ENCODE measurements at regions not wholly inside any gene's neighbourhood (a gene's known extent, or its start where the extent isn't known, plus 50 kb on each side); places are given as distances from the start of the nearest gene placed in this dataset.

DNA sequence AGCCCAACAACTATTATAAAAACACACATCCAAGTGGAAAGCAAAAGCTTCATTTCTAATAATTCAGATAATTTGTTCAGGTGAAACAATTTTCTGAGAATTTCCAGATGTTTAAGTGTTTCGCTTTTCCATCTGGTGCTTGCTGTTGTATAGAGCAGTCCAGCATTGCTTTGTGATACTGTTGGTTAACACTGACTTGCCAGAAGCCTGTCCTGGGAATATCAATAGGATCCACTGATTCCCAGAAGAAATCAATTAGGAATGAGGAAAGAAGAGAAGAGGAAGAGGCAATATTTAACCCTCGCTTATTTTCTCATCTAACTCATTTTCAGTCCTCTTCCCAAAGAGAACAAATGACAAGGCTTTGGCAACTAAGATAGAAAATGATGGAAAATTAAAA, 94.9 kb upstream of the DDIT4L start:
- no peaks in the 10 kb centered on the region for H3K36me3 ChIP-seq
- TF ChIP-seq POLR2A (IDR thresholded peaks at IDR 0.05) (no peak), POLR2AphosphoS5 (IDR thresholded peaks at IDR 0.05; ENCODE audit: insufficient read depth in 1 of 2, low read depth in 1 of 2) (no peak)
- TF ChIP-seq, protein P1, sequence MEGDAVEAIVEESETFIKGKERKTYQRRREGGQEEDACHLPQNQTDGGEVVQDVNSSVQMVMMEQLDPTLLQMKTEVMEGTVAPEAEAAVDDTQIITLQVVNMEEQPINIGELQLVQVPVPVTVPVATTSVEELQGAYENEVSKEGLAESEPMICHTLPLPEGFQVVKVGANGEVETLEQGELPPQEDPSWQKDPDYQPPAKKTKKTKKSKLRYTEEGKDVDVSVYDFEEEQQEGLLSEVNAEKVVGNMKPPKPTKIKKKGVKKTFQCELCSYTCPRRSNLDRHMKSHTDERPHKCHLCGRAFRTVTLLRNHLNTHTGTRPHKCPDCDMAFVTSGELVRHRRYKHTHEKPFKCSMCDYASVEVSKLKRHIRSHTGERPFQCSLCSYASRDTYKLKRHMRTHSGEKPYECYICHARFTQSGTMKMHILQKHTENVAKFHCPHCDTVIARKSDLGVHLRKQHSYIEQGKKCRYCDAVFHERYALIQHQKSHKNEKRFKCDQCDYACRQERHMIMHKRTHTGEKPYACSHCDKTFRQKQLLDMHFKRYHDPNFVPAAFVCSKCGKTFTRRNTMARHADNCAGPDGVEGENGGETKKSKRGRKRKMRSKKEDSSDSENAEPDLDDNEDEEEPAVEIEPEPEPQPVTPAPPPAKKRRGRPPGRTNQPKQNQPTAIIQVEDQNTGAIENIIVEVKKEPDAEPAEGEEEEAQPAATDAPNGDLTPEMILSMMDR (IDR thresholded peaks at IDR 0.05), result no peak
- H3K27ac ChIP-seq, result no peak overlapping the region
- peaks cover 20% of the 10 kb centered on the region for H3K4me1 ChIP-seq
- intact Hi-C loops (cut with DNase I), result no loop called here
- H3K9me3 ChIP-seq, result no peaks in the 10 kb centered on the region
- H3K4me3 ChIP-seq, result no peak overlapping the region
- no peak for DNase-seq (ENCODE audit: extremely low spot score in 2 of 2)
- H3K27me3 ChIP-seq, result no peaks in the 10 kb centered on the region

DNA sequence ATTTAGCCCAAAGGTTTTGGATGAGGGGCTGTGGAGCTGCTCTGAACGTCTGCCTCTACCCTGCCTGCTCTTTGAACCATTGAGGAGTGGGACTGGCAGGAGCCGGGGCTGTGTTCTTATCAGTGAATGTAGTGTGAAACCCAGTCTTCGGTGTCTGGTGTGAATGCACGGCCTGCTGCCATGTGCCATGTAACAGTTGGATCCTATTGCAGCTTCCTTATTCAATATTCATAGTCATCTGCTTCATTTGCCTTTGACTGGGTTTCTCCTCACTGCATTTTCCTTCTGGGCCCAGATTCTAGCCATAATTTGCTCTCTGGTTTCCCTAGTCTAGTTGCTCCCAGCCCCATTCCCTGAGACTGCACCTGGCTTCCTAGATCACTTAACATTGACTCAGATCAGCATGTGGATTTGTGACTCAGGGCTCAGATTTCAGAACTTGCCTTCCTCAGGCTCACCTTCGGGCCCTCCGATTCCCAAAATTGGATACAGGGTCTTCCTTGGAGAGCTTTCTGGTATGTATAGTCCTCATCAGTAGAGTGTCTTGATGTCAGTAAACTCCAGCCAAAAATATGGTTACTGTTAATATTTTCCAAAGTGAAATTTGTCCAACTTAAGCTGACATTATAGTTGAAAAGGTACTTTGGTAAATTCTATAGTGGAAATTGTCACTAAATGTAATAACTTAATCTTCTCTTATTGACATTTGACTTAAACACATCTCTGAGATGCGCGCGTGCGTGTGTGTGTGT, 94.0 kb upstream of the DDIT4L start:
- intact Hi-C loops (cut with DNase I), result no loop called here
- no peaks in the 10 kb centered on the region for H3K36me3 ChIP-seq
- H3K27ac ChIP-seq, result no peak overlapping the region
- H3K4me3 ChIP-seq, result no peak overlapping the region
- DNase-seq (ENCODE audit: extremely low spot score in 2 of 2), result no peak
- TF ChIP-seq, protein P1 (IDR thresholded peaks at IDR 0.05), result no peak
- TF ChIP-seq POLR2A (IDR thresholded peaks at IDR 0.05) (no peak), POLR2AphosphoS5 (IDR thresholded peaks at IDR 0.05; ENCODE audit: insufficient read depth in 1 of 2, low read depth in 1 of 2) (no peak)
- peaks cover 12% of the 10 kb centered on the region for H3K4me1 ChIP-seq
- no peaks in the 10 kb centered on the region for H3K9me3 ChIP-seq
- H3K27me3 ChIP-seq, result no peaks in the 10 kb centered on the region

- H3K27me3 ChIP-seq, result no peaks in the 10 kb centered on the region
- no peak overlapping the region for H3K4me3 ChIP-seq
- no peaks in the 10 kb centered on the region for H3K9me3 ChIP-seq
- no peaks in the 10 kb centered on the region for H3K36me3 ChIP-seq
- no peak for TF ChIP-seq POLR2AphosphoS5 (IDR thresholded peaks at IDR 0.05; ENCODE audit: insufficient read depth in 1 of 2, low read depth in 1 of 2)
- TF ChIP-seq, protein P1 (IDR thresholded peaks at IDR 0.05), result no peak
- no peak for TF ChIP-seq POLR2A (IDR thresholded peaks at IDR 0.05)
- intact Hi-C loops (cut with DNase I), result no loop called here
- H3K27ac ChIP-seq, result no peak overlapping the region
- DNase-seq (ENCODE audit: extremely low spot score in 2 of 2), result no peak
- H3K4me1 ChIP-seq, result no peaks in the 10 kb centered on the region
Observed at GRCh38 chr4:100280807-100281206, 90.5 kb upstream of the DDIT4L start.

GRCh38 chr4:100278567-100278966, 88.3 kb upstream of the DDIT4L start:
- DNase-seq (ENCODE audit: extremely low spot score in 2 of 2), result no peak
- Histone ChIP-seq H3K9me3 (no peaks in the 10 kb centered on the region), H3K27me3 (no peaks in the 10 kb centered on the region), H3K4me3 (no peak overlapping the region), H3K27ac (no peak overlapping the region), H3K4me1 (no peaks in the 10 kb centered on the region), H3K36me3 (no peaks in the 10 kb centered on the region)
- TF ChIP-seq, protein P1 (IDR thresholded peaks at IDR 0.05), result no peak
- TF ChIP-seq POLR2AphosphoS5 (IDR thresholded peaks at IDR 0.05; ENCODE audit: insufficient read depth in 1 of 2, low read depth in 1 of 2) (no peak), POLR2A (IDR thresholded peaks at IDR 0.05) (no peak)
- intact Hi-C loops (cut with DNase I), result no loop called here

DNA sequence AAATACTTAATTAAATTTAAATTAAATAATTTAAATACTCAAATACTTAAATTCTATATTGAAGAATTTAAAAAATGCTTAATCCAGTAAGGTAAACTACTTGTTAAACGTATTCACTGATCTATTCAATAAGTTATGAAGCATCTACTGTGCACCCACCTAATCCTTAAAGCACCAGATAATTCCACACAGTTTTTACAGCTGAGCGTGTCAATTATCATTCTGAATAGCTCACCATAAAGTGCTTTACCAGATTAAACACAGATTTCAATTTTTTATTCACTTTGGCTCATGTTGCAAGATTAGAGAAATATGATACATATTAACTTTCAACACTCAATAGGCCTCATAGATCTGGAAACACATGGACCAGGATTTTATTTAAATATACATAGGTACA, 79.2 kb upstream of the DDIT4L start:
- DNase-seq (ENCODE audit: extremely low spot score in 2 of 2), result no peak
- Histone ChIP-seq H3K36me3 (no peaks in the 10 kb centered on the region), H3K9me3 (no peaks in the 10 kb centered on the region), H3K27ac (no peak overlapping the region), H3K4me1 (no peaks in the 10 kb centered on the region), H3K27me3 (no peaks in the 10 kb centered on the region), H3K4me3 (no peak overlapping the region)
- intact Hi-C loops (cut with DNase I), result no loop called here
- TF ChIP-seq POLR2A (IDR thresholded peaks at IDR 0.05) (no peak), POLR2AphosphoS5 (IDR thresholded peaks at IDR 0.05; ENCODE audit: insufficient read depth in 1 of 2, low read depth in 1 of 2) (no peak)
- TF ChIP-seq, protein P1 (IDR thresholded peaks at IDR 0.05), result no peak

Data from vagina (tissue), 2 donors.